Hepatocyte (in vitro differentiated cells): ENCODE measurements at regions not wholly inside any gene's neighbourhood (a gene's known extent, or its start where the extent isn't known, plus 50 kb on each side); places are given as distances from the start of the nearest gene placed in this dataset.

Experiments used
- EZH2 ChIP-seq: fragments of 200-600 bp; sonication (generic); IDR thresholded peaks from 2 replicates; pipeline ENCODE4 v1.6.1; 2016; ENCODE audit warnings: antibody characterized with exemption, mild to moderate bottlenecking, borderline replicate concordance
- EZH2phosphoT487 ChIP-seq: fragments of 200-600 bp; sonication (generic); IDR thresholded peaks from one replicate; pipeline ENCODE4 v1.6.1; 2018; ENCODE audit warnings: antibody characterized with exemption, mild to moderate bottlenecking, low read depth, moderate library complexity; ENCODE audit not compliant: unreplicated experiment, severe bottlenecking
- TF ChIP-seq, protein P1 (sequence below): fragments of 200-600 bp; sonication (generic); IDR thresholded peaks from 2 replicates; pipeline ENCODE4 v1.5.1; 2016; ENCODE audit warnings: antibody characterized with exemption, mild to moderate bottlenecking; ENCODE audit not compliant: poor library complexity

DNA sequence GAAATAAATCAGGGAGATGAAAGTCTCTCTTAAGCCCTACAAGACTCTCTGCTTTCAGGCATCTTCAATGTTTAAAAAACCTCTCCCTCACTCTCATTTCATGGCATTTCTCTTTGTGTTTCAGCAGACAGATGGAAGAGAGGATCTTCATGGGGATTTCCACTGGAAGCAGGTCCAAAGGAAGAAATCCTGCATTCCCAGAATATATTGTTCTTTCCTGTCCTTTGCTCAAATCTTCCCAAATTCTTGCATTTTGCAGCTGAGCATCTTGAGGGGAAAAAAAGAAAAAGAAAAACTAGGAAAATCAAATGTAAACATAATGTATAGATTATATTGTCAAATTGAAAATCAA is 382.2 kb downstream of the ENC1 start:
- TF ChIP-seq, protein P1, sequence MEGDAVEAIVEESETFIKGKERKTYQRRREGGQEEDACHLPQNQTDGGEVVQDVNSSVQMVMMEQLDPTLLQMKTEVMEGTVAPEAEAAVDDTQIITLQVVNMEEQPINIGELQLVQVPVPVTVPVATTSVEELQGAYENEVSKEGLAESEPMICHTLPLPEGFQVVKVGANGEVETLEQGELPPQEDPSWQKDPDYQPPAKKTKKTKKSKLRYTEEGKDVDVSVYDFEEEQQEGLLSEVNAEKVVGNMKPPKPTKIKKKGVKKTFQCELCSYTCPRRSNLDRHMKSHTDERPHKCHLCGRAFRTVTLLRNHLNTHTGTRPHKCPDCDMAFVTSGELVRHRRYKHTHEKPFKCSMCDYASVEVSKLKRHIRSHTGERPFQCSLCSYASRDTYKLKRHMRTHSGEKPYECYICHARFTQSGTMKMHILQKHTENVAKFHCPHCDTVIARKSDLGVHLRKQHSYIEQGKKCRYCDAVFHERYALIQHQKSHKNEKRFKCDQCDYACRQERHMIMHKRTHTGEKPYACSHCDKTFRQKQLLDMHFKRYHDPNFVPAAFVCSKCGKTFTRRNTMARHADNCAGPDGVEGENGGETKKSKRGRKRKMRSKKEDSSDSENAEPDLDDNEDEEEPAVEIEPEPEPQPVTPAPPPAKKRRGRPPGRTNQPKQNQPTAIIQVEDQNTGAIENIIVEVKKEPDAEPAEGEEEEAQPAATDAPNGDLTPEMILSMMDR, result no peak
- TF ChIP-seq EZH2phosphoT487, result no peak
- TF ChIP-seq EZH2, result no peak
